Cardiac muscle cell (in vitro differentiated cells and primary cell): ENCODE measurements at regions not wholly inside any gene's neighbourhood (a gene's known extent, or its start where the extent isn't known, plus 50 kb on each side); places are given as distances from the start of the nearest gene placed in this dataset.

Experiments used
- DNase-seq, 2 donors: peaks; one replicate each; pipeline versions ENCODE4 v3.0.0 to v3.0.0-alpha.2; 2010 to 2017; ENCODE audit warnings: low read depth in 1 of 2, low spot score in 1 of 2
- H3K27ac ChIP-seq: fragments of 200-600 bp; sonication (generic); 2 replicates; pipeline ENCODE4 v1.5.1; 2016
- H3K27me3 ChIP-seq: fragments of 200-600 bp; sonication (generic); 2 replicates; pipeline ENCODE4 v1.6.0; 2016; ENCODE audit warnings: control low read depth
- H3K36me3 ChIP-seq: fragments of 200-600 bp; sonication (generic); 2 replicates; pipeline ENCODE4 v1.5.1; 2016; ENCODE audit warnings: control low read depth
- H3K4me1 ChIP-seq: fragments of 200-600 bp; sonication (generic); 2 replicates; pipeline ENCODE4 v1.8.1; 2017; ENCODE audit warnings: low read depth, mild to moderate bottlenecking, mixed run types
- H3K4me3 ChIP-seq: fragments of 200-600 bp; sonication (generic); 2 replicates; pipeline ENCODE4 v1.5.1; 2016; ENCODE audit warnings: mild to moderate bottlenecking
- H3K9me3 ChIP-seq: fragments of 200-600 bp; sonication (generic); 2 replicates; pipeline ENCODE4 v1.5.1; 2017; ENCODE audit warnings: low read depth, mild to moderate bottlenecking, control low read depth
- CTCF ChIP-seq: IDR thresholded peaks from 2 replicates; pipeline ENCODE4 v1.5.1; 2012; ENCODE audit warnings: low read depth, mild to moderate bottlenecking, low read length

DNA sequence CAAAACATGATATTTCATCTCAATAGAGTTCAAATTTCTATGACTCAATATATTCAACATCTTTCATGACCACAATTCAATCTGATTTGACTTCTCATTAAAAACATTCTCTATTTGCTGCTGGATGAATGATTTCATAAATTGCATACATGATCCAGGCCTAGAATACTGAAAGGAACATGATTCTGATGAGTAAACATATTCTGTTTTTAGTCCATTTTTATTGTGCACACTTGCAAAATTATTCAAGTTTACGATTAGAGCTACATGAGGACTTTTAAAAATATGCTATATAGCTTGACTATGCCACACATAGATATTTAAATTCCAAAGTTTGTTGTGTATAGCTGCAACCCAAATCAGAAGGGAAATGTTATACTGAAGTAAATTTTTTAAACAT lies 273.8 kb upstream of the GRIP1 start:
- no peak for TF ChIP-seq CTCF
- Histone ChIP-seq H3K36me3 (no peaks in the 10 kb centered on the region), H3K4me1 (peaks cover 8% of the 10 kb centered on the region), H3K9me3 (no peaks in the 10 kb centered on the region), H3K4me3 (no peak overlapping the region), H3K27me3 (no peaks in the 10 kb centered on the region), H3K27ac (no peak overlapping the region)
- DNase-seq = no peak

DNA sequence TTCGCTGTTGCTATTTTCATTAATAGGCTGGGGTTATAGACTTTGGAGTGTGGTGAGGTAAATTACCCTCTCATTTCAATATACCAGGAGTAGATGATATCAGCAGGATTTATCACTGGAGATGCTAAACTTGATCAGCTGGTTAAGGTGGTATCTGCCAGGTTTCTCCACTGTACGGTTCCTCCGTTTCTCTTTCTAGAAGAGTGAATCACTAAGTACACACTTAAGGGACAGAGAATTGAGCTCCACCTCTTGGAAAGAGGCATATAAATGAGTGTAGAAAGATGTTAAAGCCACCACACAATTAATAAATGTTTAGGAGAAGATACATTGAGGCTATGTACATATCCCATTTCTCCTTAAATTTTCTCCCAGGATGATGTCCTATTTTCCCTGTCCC lies 277.4 kb upstream of the GRIP1 start:
- H3K27me3 ChIP-seq = no peaks in the 10 kb centered on the region
- no peaks in the 10 kb centered on the region for H3K36me3 ChIP-seq
- no peak overlapping the region for H3K27ac ChIP-seq
- no peaks in the 10 kb centered on the region for H3K9me3 ChIP-seq
- DNase-seq = no peak
- TF ChIP-seq CTCF = no peak
- peaks cover 4% of the 10 kb centered on the region for H3K4me1 ChIP-seq
- no peak overlapping the region for H3K4me3 ChIP-seq

DNA sequence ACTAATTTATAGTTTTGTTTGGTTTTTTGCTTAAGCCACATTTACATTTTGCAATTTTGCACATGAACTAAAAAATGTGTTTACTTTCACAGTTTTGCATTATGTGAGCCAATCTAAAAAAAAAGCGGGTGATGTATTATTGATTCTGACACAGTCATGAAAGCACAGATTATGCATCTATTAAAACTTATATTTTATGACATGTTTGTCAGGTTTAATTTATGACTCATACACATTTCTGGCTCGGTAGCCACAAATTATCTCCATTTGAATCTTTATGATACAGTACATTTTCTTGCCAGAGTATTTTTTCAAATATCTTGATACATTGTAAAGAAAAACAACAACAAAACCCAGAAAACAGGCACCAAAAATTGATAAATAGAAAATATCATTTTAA lies 280.4 kb upstream of the GRIP1 start:
- H3K9me3 ChIP-seq = no peaks in the 10 kb centered on the region
- no peaks in the 10 kb centered on the region for H3K36me3 ChIP-seq
- no peak for DNase-seq
- no peak overlapping the region for H3K27ac ChIP-seq
- TF ChIP-seq CTCF = no peak
- no peak overlapping the region for H3K4me3 ChIP-seq
- no peaks in the 10 kb centered on the region for H3K4me1 ChIP-seq
- H3K27me3 ChIP-seq = no peaks in the 10 kb centered on the region

GRCh38 chr12:66960006-66960405 lies 281.1 kb upstream of the GRIP1 start:
- DNase-seq = no peak
- Histone ChIP-seq H3K27me3 (no peaks in the 10 kb centered on the region), H3K36me3 (no peaks in the 10 kb centered on the region), H3K4me3 (no peak overlapping the region), H3K4me1 (no peaks in the 10 kb centered on the region), H3K9me3 (no peaks in the 10 kb centered on the region), H3K27ac (no peak overlapping the region)
- no peak for TF ChIP-seq CTCF

DNA sequence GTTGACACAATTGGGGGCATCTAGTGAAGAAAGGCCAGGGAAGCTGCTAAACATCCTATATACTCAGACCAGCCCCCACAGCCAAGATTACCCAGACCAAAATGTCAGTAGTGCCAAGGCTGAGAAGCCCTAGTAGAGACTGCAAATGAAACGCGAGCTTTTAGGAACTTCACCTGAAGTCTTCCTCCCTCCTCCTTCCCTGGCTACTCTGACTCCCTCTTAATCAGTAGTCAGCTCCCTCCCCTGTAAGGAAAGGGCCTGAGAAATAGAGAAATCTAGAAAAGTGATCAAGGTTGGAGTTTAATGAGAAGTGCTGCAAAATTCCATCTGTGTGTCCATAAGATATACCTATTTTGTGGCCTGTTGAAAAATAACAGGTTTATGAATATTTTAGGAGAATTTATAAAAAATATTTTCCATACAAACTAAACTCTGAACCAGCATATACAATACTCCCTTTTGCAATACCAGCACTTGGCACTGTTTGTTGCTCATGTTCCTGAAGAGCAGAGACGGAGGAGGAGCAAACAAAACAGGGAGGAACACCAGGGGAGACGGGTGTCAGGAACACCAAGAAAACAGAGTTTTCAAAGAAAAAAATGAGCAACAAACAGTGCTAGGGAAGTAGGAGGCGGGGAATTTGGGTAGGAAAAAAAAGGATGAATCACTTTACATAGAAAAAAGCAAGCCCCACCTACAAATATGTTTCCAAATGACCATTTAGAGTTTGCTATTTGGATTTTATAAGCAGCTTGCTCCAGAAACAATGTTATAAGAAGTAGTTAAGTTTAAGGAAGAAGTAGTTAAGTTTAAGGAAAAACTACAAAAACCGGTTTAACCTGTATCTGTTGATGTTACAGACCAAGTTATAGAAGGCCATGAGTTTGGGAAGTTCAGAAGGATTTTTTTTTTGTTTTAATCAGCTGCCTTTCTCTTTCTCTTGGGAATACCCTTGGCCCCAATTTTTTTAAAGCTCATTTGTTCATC lies 282.1 kb upstream of the GRIP1 start:
- H3K4me3 ChIP-seq = no peak overlapping the region
- DNase-seq = no peak
- H3K36me3 ChIP-seq = no peaks in the 10 kb centered on the region
- H3K9me3 ChIP-seq = no peaks in the 10 kb centered on the region
- no peak overlapping the region for H3K27ac ChIP-seq
- no peaks in the 10 kb centered on the region for H3K4me1 ChIP-seq
- TF ChIP-seq CTCF = no peak
- H3K27me3 ChIP-seq = no peaks in the 10 kb centered on the region
